SU-DHL-6 (cell line): ENCODE measurements at regions not wholly inside any gene's neighbourhood (a gene's known extent, or its start where the extent isn't known, plus 50 kb on each side); places are given as distances from the start of the nearest gene placed in this dataset.

ENCODE experiments used
- H2AFZ ChIP-seq: fragments of 200-600 bp; sonication (generic); 2 replicates; pipeline ENCODE4 v1.6.1; 2014; ENCODE audit warnings: low read depth, mild to moderate bottlenecking, moderate library complexity, mixed read lengths, antibody characterized with exemption, low read length; ENCODE audit not compliant: severe bottlenecking
- H3F3A ChIP-seq: fragments of 200-600 bp; shearing (Covaris generic); 2 replicates; pipeline ENCODE4 v1.6.0; 2016; ENCODE audit warnings: antibody characterized with exemption, mild to moderate bottlenecking; ENCODE audit not compliant: insufficient read depth
- H3K27ac ChIP-seq: fragments of 200-600 bp; sonication (generic); 2 replicates; pipeline ENCODE4 v1.5.1; 2016; ENCODE audit warnings: low read depth, mild to moderate bottlenecking, low read length, moderate library complexity, mixed read lengths
- H3K27me3 ChIP-seq: fragments of 200-600 bp; sonication (generic), shearing (Covaris generic); 2 replicates; pipeline ENCODE4 v1.6.0; 2014; ENCODE audit warnings: mild to moderate bottlenecking, low read length
- H3K36me3 ChIP-seq: fragments of 200-600 bp; sonication (generic); 2 replicates; pipeline ENCODE4 v1.6.1; 2014; ENCODE audit warnings: mild to moderate bottlenecking, low read length, mixed read lengths
- H3K4me2 ChIP-seq: fragments of 300-600, 200-600 bp; shearing (Covaris generic), sonication (generic); 2 replicates; pipeline ENCODE4 v1.6.0; 2014; ENCODE audit warnings: low read length, low read depth, mild to moderate bottlenecking; ENCODE audit not compliant: poor library complexity, severe bottlenecking
- H3K4me3 ChIP-seq: fragments of 200-600 bp; sonication (generic); 2 replicates; pipeline ENCODE4 v1.5.1; 2014; ENCODE audit warnings: antibody characterized with exemption, low read length, mild to moderate bottlenecking, mixed read lengths; ENCODE audit not compliant: insufficient read depth, poor library complexity, severe bottlenecking
- H3K79me2 ChIP-seq: fragments of 200-600 bp; sonication (generic); 2 replicates; pipeline ENCODE4 v1.6.1; 2014; ENCODE audit warnings: mild to moderate bottlenecking, low read length, moderate library complexity; ENCODE audit not compliant: insufficient read depth
- H3K9ac ChIP-seq: fragments of 200-600 bp; sonication (generic); 2 replicates; pipeline ENCODE4 v1.7.0; 2014; ENCODE audit warnings: mild to moderate bottlenecking, low read length
- H3K9me2 ChIP-seq: fragments of 200-600 bp; sonication (generic); replicated peaks from 2 replicates; pipeline ENCODE4 v1.6.1; 2014; ENCODE audit warnings: low read length; ENCODE audit not compliant: insufficient read depth
- H3K9me3 ChIP-seq: fragments of 200-600 bp; sonication (generic); 2 replicates; pipeline ENCODE4 v1.6.1; 2014; ENCODE audit warnings: low read length, mixed read lengths; ENCODE audit not compliant: insufficient read depth
- H4K20me1 ChIP-seq: fragments of 200-600 bp; sonication (generic); 2 replicates; pipeline ENCODE4 v1.6.1; 2014; ENCODE audit warnings: low read depth, mild to moderate bottlenecking, antibody characterized with exemption, low read length, moderate library complexity, mixed read lengths
- EZH2phosphoT487 ChIP-seq: fragments of 200-600 bp; sonication (generic), shearing (Covaris generic); conservative IDR thresholded peaks from 2 replicates; pipeline ENCODE4 v1.6.1; 2018; ENCODE audit warnings: mild to moderate bottlenecking, antibody characterized with exemption, low read length, moderate library complexity, mixed read lengths
- TF ChIP-seq, protein P1 (sequence below): fragments of 200-600 bp; sonication (generic); IDR thresholded peaks from one replicate; pipeline ENCODE4 v1.5.1; 2017; ENCODE audit warnings: antibody characterized with exemption, mild to moderate bottlenecking, low read length, moderate library complexity; ENCODE audit not compliant: insufficient read depth, poor library complexity, severe bottlenecking

GRCh38 chr6:74287441-74287840 lies 591.4 kb downstream of the CD109 start:
- no peaks in the 10 kb centered on the region for H3K9me2 ChIP-seq
- no peak overlapping the region for H3K27ac ChIP-seq
- no peaks in the 10 kb centered on the region; the same call in 1 of the 2 replicates for H3K36me3 ChIP-seq
- H2AFZ ChIP-seq: no peak overlapping the region
- no peak overlapping the region for H3K4me2 ChIP-seq
- H3K4me3 ChIP-seq: no peak overlapping the region
- no peak overlapping the region for H3K9ac ChIP-seq
- H3K79me2 ChIP-seq: no peaks in the 10 kb centered on the region
- H3K9me3 ChIP-seq: no peaks in the 10 kb centered on the region
- H3K27me3 ChIP-seq: no peaks in the 10 kb centered on the region
- TF ChIP-seq EZH2phosphoT487: no peak
- TF ChIP-seq, protein P1, sequence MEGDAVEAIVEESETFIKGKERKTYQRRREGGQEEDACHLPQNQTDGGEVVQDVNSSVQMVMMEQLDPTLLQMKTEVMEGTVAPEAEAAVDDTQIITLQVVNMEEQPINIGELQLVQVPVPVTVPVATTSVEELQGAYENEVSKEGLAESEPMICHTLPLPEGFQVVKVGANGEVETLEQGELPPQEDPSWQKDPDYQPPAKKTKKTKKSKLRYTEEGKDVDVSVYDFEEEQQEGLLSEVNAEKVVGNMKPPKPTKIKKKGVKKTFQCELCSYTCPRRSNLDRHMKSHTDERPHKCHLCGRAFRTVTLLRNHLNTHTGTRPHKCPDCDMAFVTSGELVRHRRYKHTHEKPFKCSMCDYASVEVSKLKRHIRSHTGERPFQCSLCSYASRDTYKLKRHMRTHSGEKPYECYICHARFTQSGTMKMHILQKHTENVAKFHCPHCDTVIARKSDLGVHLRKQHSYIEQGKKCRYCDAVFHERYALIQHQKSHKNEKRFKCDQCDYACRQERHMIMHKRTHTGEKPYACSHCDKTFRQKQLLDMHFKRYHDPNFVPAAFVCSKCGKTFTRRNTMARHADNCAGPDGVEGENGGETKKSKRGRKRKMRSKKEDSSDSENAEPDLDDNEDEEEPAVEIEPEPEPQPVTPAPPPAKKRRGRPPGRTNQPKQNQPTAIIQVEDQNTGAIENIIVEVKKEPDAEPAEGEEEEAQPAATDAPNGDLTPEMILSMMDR: no peak
- no peaks in the 10 kb centered on the region for H4K20me1 ChIP-seq
- H3F3A ChIP-seq: no peaks in the 10 kb centered on the region

DNA sequence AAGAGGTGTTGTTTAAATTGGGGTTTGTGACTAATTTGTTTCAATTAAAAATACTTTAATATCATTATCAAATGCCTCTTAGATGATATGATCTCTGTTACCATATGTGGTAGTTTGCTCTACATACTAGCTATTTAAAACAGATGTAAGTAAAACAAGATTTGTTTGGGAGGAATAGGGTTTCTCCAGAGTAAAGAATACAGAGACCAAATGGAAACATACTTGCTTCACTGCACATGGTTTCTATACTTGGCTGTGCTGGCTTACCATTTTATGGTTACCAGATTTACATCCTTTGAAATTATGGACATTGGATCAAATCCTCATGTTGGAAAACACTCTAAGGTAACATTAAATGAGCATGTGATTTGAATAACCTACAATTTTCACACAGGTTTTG lies 588.3 kb downstream of the CD109 start:
- Histone ChIP-seq H3K4me3 (no peak overlapping the region), H3K4me2 (no peak overlapping the region), H3F3A (no peaks in the 10 kb centered on the region), H3K27ac (no peak overlapping the region), H3K27me3 (no peaks in the 10 kb centered on the region), H3K36me3 (no peaks in the 10 kb centered on the region), H3K9ac (no peak overlapping the region), H2AFZ (no peak overlapping the region), H3K79me2 (no peaks in the 10 kb centered on the region), H3K9me3 (no peaks in the 10 kb centered on the region), H4K20me1 (no peaks in the 10 kb centered on the region), H3K9me2 (no peaks in the 10 kb centered on the region)
- no peak for TF ChIP-seq EZH2phosphoT487
- TF ChIP-seq, protein P1: no peak

DNA sequence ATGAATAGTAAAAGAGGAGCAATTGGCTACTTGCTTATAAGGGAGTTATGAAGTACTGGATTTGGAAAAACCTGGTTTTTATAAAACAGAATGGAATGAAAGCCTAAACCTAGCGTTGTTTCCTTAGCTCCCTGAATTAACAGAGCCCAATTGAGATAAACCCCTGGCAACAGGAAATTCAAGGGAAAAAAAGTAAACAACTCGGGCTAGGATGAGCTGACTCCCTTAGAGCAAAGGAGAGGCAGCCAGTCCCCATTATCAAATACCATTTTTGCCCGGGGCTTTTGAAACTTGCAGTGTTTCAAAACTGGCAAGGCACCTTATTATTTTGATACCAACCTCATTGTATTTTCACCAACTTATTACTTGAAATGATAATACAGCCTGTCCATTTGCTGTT lies 587.5 kb downstream of the CD109 start:
- H3K79me2 ChIP-seq: no peaks in the 10 kb centered on the region
- no peak overlapping the region for H3K4me3 ChIP-seq
- H3K4me2 ChIP-seq: no peak overlapping the region
- no peaks in the 10 kb centered on the region for H3K9me3 ChIP-seq
- no peak overlapping the region for H3K9ac ChIP-seq
- H3K36me3 ChIP-seq: no peaks in the 10 kb centered on the region
- H4K20me1 ChIP-seq: no peaks in the 10 kb centered on the region
- no peaks in the 10 kb centered on the region for H3K27me3 ChIP-seq
- no peak overlapping the region for H2AFZ ChIP-seq
- no peak overlapping the region for H3K27ac ChIP-seq
- H3F3A ChIP-seq: no peaks in the 10 kb centered on the region
- TF ChIP-seq, protein P1: no peak
- no peak for TF ChIP-seq EZH2phosphoT487
- no peaks in the 10 kb centered on the region for H3K9me2 ChIP-seq
